HepG2 (cell line): ENCODE measurements at regions not wholly inside any gene's neighbourhood (a gene's known extent, or its start where the extent isn't known, plus 50 kb on each side); places are given as distances from the start of the nearest gene placed in this dataset.

Source experiments
- ATAC-seq: fragments of 200-7000 bp; cut with Tn5 transposase; 3 replicates; pipeline ENCODE4 v1.9.1; 2020; ENCODE audit warnings: mild to moderate bottlenecking, moderate library complexity
- BruUV-seq: library from RNA; stranded (reverse); fragments of 400-500 nt; replicated peaks from 2 replicates; lab custom pipeline; 2021; lab: Mats Ljungman, UMichigan
- CTCF ChIA-PET: fragments of 300-600 bp; formaldehyde crosslinking; extraction: SDS; loops from one replicate; lab custom pipeline; 2021; ENCODE audit warnings: low total read pairs, inconsistent platforms, low intra/inter-chr PET ratio; lab: Yijun Ruan, JAX
- POLR2A ChIA-PET: fragments of 350-600 bp; sonication (Branson Sonifier 250); formaldehyde crosslinking; loops from one replicate; lab custom pipeline; 2020; ENCODE audit warnings: antibody characterized with exemption, inconsistent platforms; lab: Yijun Ruan, JAX
- DNase-seq: peaks from one replicate; pipeline ENCODE4 v3.0.0-alpha.2; 2015; ENCODE audit warnings: low spot score
- FAIRE-seq: peaks from 3 replicates; lab custom pipeline; 2011; peaks lifted over from hg19 to GRCh38; lab: Jason Lieb, UNC
- H2AFZ ChIP-seq: one replicate; pipeline ENCODE4 v1.6.1; 2011; ENCODE audit warnings: low read length, inconsistent platforms
- H3K27ac ChIP-seq: fragments of 300-600 bp; 3 replicates; pipeline ENCODE4 v1.8.0; 2011; ENCODE audit warnings: mixed run types, mild to moderate bottlenecking, mixed read lengths, low read length, inconsistent platforms; ENCODE audit not compliant: insufficient read depth; ENCODE audit errors: extremely low read length
- H3K27me3 ChIP-seq, 2 experiments: fragments of 200-600 bp in 1 of 2; 2 replicates in 1 of 2; 3 replicates in 1 of 2; pipeline versions ENCODE4 v1.6.0 to v1.8.0; 2011; ENCODE audit warnings: low read length in 2 of 2, mild to moderate bottlenecking in 2 of 2, moderate library complexity in 2 of 2, inconsistent platforms in 1 of 2; ENCODE audit not compliant: insufficient read depth in 2 of 2, control insufficient read depth in 1 of 2
- H3K36me3 ChIP-seq, 2 experiments: fragments of 200-600 bp in 1 of 2; replicated peaks in 1 of 2; 2 replicates in 1 of 2; 3 replicates in 1 of 2; pipeline versions ENCODE4 v1.5.1 to v1.8.0; 2011; ENCODE audit warnings: low read length in 2 of 2, inconsistent platforms in 1 of 2; ENCODE audit not compliant: insufficient read depth in 2 of 2, control insufficient read depth in 1 of 2
- H3K4me1 ChIP-seq: 2 replicates; pipeline ENCODE4 v1.5.1; 2012; ENCODE audit warnings: low read length, inconsistent platforms; ENCODE audit not compliant: insufficient read depth
- H3K4me2 ChIP-seq: 2 replicates; pipeline ENCODE4 v1.6.0; 2011; ENCODE audit warnings: low read depth, low read length, inconsistent platforms
- H3K4me3 ChIP-seq, 3 experiments: fragments of 200-600 bp in 1 of 3; sonication (generic), shearing (Covaris generic) in 1 of 3; replicated peaks in 1 of 3; 2 replicates each; pipeline ENCODE4 v1.5.1; 2011 to 2016; ENCODE audit warnings: low read length in 3 of 3, inconsistent platforms in 2 of 3, low read depth in 2 of 3, mild to moderate bottlenecking in 2 of 3, control low read depth in 1 of 3, mixed read lengths in 1 of 3; ENCODE audit not compliant: insufficient read depth in 1 of 3
- H3K79me2 ChIP-seq: one replicate; pipeline ENCODE4 v1.6.1; 2011; ENCODE audit warnings: low read length, inconsistent platforms; ENCODE audit not compliant: insufficient read depth
- H3K9ac ChIP-seq: 2 replicates; pipeline ENCODE4 v1.6.0; 2011; ENCODE audit warnings: mild to moderate bottlenecking, low read depth, low read length, inconsistent platforms; ENCODE audit not compliant: insufficient read depth
- H3K9me3 ChIP-seq: 2 replicates; pipeline ENCODE4 v1.5.1; 2012; ENCODE audit warnings: mild to moderate bottlenecking, low read length
- H4K20me1 ChIP-seq: 2 replicates; pipeline ENCODE4 v1.6.0; 2011; ENCODE audit warnings: inconsistent platforms, mild to moderate bottlenecking, low read length, moderate library complexity; ENCODE audit not compliant: insufficient read depth
- CREB1 ChIP-seq, 2 experiments: fragments of 450-650 bp in 1 of 2; IDR thresholded peaks; 2 replicates each; pipeline ENCODE4 v1.6.1; 2016 to 2017; ENCODE audit warnings: control low read depth in 1 of 2, mild to moderate bottlenecking in 1 of 2, missing compliant biosample characterization in 1 of 2, missing genetic modification characterization in 1 of 2
- LRRFIP1 ChIP-seq: sonication (generic); formaldehyde crosslinking; conservative IDR thresholded peaks from 2 replicates; pipeline ENCODE4 v1.4.0; 2020; ENCODE audit warnings: missing genetic modification reagents
- MEIS1 ChIP-seq: sonication (generic); formaldehyde crosslinking; IDR thresholded peaks from 2 replicates; pipeline ENCODE4 v1.9.0; 2021; ENCODE audit warnings: mild to moderate bottlenecking, missing genetic modification reagents, moderate library complexity, borderline replicate concordance
- NFYC ChIP-seq: IDR thresholded peaks from 2 replicates; pipeline ENCODE4 v1.6.1; 2016; ENCODE audit warnings: missing genetic modification reagents, missing compliant biosample characterization
- POLR2AphosphoS2 ChIP-seq: IDR thresholded peaks from 2 replicates; pipeline ENCODE4 v1.6.1; 2011; ENCODE audit warnings: low read depth, low read length, improper control_type of control experiment
- PTBP1 ChIP-seq: fragments of 200-400 bp; formaldehyde crosslinking; IDR thresholded peaks from 2 replicates; pipeline ENCODE4 v1.6.1; 2018; ENCODE audit warnings: low read length, low read depth; ENCODE audit not compliant: poor library complexity, severe bottlenecking
- RFX5 ChIP-seq: IDR thresholded peaks from 2 replicates; pipeline ENCODE4 v1.6.1; 2011; ENCODE audit warnings: low read depth, low read length, improper control_type of control experiment
- RNF2 ChIP-seq: fragments of 450-650 bp; conservative IDR thresholded peaks from 2 replicates; pipeline ENCODE4 v1.6.1; 2016; ENCODE audit warnings: low read depth
- YEATS2 ChIP-seq: sonication (generic); formaldehyde crosslinking; IDR thresholded peaks from 2 replicates; pipeline ENCODE4 v1.4.0; 2020; ENCODE audit warnings: missing genetic modification reagents, borderline replicate concordance
- ZNF225 ChIP-seq: sonication (generic); formaldehyde crosslinking; IDR thresholded peaks from 2 replicates; pipeline ENCODE4 v1.4.0; 2020; ENCODE audit warnings: mild to moderate bottlenecking, missing genetic modification reagents
- ZNF740 ChIP-seq: sonication (generic); formaldehyde crosslinking; IDR thresholded peaks from 2 replicates; pipeline ENCODE4 v1.4.0; 2020; ENCODE audit warnings: missing genetic modification reagents
- ZNF768 ChIP-seq: sonication (generic); formaldehyde crosslinking; IDR thresholded peaks from 2 replicates; pipeline ENCODE4 v1.4.0; 2020; ENCODE audit warnings: missing genetic modification reagents
- WGBS: methylation state at CpG from one replicate; pipeline ENCODE4 v1.1.6; 2017; ENCODE audit warnings: low lambda C conversion rate; 5-methylcytosine and 5-hydroxymethylcytosine counted together
- in situ Hi-C: cut with HindIII; loops from 2 replicates; pipeline ENCODE4 v1.10.0; 2017; ENCODE audit warnings: low pct_unique_long_range_greater_than_20kb; ENCODE audit not compliant: extremely low pct_ligation_motif_present
- intact Hi-C: fragments of 100-400 bp; cut with micrococcal nuclease; formaldehyde crosslinking; loops from one replicate; pipeline ENCODE4 v1.10.0; 2022; ENCODE audit not compliant: unreplicated experiment
- TF ChIP-seq, protein P1 (sequence below): sonication (generic); formaldehyde crosslinking; IDR thresholded peaks from 2 replicates; pipeline ENCODE4 v1.8.0; 2022; ENCODE audit warnings: mild to moderate bottlenecking, missing genetic modification reagents

DNA sequence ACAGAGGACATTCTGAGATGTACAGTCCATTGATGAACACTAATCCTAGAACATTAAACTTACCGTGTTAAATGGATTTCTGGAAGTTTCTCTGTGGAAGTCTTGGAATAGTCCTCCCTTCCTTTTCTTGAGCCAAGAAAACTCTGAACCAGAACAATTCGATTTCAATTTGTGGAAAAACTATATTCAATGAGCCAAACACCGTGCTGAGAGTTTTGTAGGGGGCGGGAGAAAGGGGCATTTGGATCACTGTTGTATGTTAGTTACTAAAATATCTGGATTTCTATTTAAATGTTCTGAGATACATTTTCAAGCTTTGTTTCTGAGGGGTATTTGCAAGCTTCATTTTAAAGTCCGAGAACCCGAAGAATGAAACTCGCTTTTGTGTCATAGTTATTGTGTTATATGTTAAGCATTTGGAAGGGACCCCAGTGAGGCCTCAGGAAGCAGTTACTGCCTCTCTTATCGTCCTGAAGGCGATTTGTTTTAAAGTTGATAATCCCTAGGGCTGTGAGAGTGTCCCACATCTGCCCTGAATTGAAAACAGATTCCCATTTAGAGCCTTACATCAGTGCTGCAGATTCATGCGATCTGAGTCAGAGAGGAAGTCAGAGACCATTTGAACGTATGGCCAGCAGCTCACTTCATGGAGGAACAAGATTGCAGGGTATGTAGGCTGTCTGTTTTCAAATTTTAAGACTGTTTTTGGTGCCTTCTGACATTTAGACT lies 70.8 kb upstream of the SASH1 start:
- H3K79me2 ChIP-seq, result no peaks in the 10 kb centered on the region
- H3K4me3 ChIP-seq, result no peak overlapping the region
- no peaks in the 10 kb centered on the region for H3K4me1 ChIP-seq
- TF ChIP-seq POLR2AphosphoS2 (no peak), ZNF740 (CRISPR knock-in tag) (no peak), PTBP1 (no peak)
- H3K27ac ChIP-seq, result no peak overlapping the region
- H3K9me3 ChIP-seq, result no peaks in the 10 kb centered on the region
- in situ Hi-C loops (no loop called here), intact Hi-C loops (no loop called here)
- H4K20me1 ChIP-seq, result no peaks in the 10 kb centered on the region
- CTCF ChIA-PET, result no interaction called here
- H3K9ac ChIP-seq, result no peak overlapping the region
- no peaks in the 10 kb centered on the region for H3K27me3 ChIP-seq
- H3K4me2 ChIP-seq, result no peak overlapping the region
- H3K36me3 ChIP-seq, result no peaks in the 10 kb centered on the region
- FAIRE-seq (no peak), DNase-seq (no peak), ATAC-seq (no peak)
- POLR2A ChIA-PET, result no interaction called here
- H2AFZ ChIP-seq, result no peak overlapping the region
- no TSS peak for BruUV-seq
- WGBS, result 44% methylated on average over 11 of the region's 11 CpGs

GRCh38 chr6:148272597-148272996 lies 70.0 kb upstream of the SASH1 start:
- Histone ChIP-seq H3K9ac (no peak overlapping the region), H3K4me2 (no peak overlapping the region), H3K79me2 (no peaks in the 10 kb centered on the region), H3K4me1 (no peaks in the 10 kb centered on the region), H3K27ac (no peak overlapping the region), H3K9me3 (no peaks in the 10 kb centered on the region), H3K4me3 (no peak overlapping the region)
- ATAC-seq (no peak), DNase-seq (no peak)
- POLR2A ChIA-PET, result no interaction called here
- 53% methylated on average over 7 of the region's 7 CpGs for WGBS
- TF ChIP-seq NFYC (CRISPR knock-in tag), result no peak
- TF ChIP-seq ZNF225, result no peak
- no peak for TF ChIP-seq LRRFIP1 (CRISPR knock-in tag)
- TF ChIP-seq MEIS1 (CRISPR knock-in tag), result no peak
- no peak for TF ChIP-seq YEATS2 (CRISPR knock-in tag)
- TF ChIP-seq CREB1 (IDR thresholded peaks at IDR 0.05), result no peak
- no peak for TF ChIP-seq CREB1 (CRISPR knock-in tag; IDR thresholded peaks at IDR 0.05)
- no peak for TF ChIP-seq ZNF768
- no peak for TF ChIP-seq RNF2
- no peak for TF ChIP-seq RFX5
- TF ChIP-seq, protein P1, sequence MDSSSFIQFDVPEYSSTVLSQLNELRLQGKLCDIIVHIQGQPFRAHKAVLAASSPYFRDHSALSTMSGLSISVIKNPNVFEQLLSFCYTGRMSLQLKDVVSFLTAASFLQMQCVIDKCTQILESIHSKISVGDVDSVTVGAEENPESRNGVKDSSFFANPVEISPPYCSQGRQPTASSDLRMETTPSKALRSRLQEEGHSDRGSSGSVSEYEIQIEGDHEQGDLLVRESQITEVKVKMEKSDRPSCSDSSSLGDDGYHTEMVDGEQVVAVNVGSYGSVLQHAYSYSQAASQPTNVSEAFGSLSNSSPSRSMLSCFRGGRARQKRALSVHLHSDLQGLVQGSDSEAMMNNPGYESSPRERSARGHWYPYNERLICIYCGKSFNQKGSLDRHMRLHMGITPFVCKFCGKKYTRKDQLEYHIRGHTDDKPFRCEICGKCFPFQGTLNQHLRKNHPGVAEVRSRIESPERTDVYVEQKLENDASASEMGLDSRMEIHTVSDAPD (CRISPR knock-in tag), result no peak
- TF ChIP-seq, all 625 proteins: peak for 0
- intact Hi-C loops, result no loop called here
- in situ Hi-C loops, result no loop called here
- no peak for FAIRE-seq
- CTCF ChIA-PET, result no interaction called here
- no peaks in the 10 kb centered on the region for H3K27me3 ChIP-seq
- H4K20me1 ChIP-seq, result no peaks in the 10 kb centered on the region
- H2AFZ ChIP-seq, result no peak overlapping the region
- H3K36me3 ChIP-seq, result no peaks in the 10 kb centered on the region
- BruUV-seq, result no TSS peak
